ENCODE measurements at regions not wholly inside any gene's neighbourhood (a gene's known extent, or its start where the extent isn't known, plus 50 kb on each side); places are given as distances from the start of the nearest gene placed in this dataset.
A peak's percentile ranks its signal among the peaks of the same experiment; 100 is the strongest.

DNA sequence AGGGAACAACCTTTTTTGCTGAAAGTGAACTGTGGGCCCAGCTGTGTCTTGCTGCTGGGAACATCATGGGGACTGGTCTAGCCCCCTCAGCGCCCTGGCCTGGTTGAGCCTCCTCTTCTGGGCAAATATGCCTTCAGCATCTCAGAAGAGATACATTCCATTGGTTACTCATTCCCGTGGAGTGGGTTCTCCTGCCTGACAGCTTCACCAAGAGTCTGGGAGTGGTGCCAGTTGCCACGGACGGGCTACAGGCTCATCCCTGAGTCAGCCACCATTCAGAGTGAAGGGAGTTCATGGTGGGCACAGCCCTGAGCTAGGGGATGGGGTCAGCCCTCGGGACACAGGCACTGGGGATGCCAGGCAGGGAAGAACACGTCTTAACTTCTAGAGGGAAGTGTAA lies 81.9 kb downstream of the RAMP3 start (continued):
- TF ChIP-seq, protein P1, sequence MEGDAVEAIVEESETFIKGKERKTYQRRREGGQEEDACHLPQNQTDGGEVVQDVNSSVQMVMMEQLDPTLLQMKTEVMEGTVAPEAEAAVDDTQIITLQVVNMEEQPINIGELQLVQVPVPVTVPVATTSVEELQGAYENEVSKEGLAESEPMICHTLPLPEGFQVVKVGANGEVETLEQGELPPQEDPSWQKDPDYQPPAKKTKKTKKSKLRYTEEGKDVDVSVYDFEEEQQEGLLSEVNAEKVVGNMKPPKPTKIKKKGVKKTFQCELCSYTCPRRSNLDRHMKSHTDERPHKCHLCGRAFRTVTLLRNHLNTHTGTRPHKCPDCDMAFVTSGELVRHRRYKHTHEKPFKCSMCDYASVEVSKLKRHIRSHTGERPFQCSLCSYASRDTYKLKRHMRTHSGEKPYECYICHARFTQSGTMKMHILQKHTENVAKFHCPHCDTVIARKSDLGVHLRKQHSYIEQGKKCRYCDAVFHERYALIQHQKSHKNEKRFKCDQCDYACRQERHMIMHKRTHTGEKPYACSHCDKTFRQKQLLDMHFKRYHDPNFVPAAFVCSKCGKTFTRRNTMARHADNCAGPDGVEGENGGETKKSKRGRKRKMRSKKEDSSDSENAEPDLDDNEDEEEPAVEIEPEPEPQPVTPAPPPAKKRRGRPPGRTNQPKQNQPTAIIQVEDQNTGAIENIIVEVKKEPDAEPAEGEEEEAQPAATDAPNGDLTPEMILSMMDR (IDR thresholded peaks at IDR 0.05; ENCODE audit: low read depth, low read length, missing input control) = no peak
- TF ChIP-seq NR2F2 (IDR thresholded peaks at IDR 0.05) = no peak

DNA sequence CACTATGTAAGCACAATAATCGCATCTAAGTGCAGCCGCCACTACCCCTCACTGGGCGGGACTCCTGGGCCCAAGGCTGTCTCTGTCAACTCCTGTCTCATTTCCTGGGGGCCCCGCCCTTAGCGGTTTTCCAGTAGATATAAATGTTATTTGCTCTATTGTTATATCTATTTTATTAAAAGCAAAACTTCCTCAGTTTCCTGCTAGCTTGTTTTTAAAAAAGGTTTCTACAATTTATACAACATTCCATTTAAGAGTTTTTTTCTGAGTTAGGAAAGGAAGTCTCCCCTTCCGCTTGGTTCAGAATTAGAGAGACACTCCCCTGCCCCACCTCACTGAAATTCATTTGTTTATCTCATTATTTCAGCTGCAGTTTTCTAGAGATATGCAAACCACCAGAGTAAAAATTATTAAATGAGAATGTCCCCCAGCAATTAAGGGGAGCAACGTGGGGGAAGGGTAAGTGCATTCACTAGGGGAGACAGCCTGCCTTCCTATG lies 82.7 kb downstream of the RAMP3 start:
- Histone ChIP-seq H3K9me3 (ENCODE audit: control insufficient read depth in 4 of 4, low read length in 3 of 4) (no peaks in the 10 kb centered on the region), H3K4me3 (ENCODE audit: low read depth in 1 of 3, low read length in 3 of 3) (no peak overlapping the region), H3K27me3 (ENCODE audit: control insufficient read depth in 4 of 4, insufficient read depth in 4 of 4, low read length in 3 of 4) (peaks cover 0 to 5% (median 1%) of the 10 kb centered on the region in 4 donors), H3K9ac (ENCODE audit: low read depth in 1 of 2, low read length in 2 of 2) (no peak overlapping the region), H3K27ac (ENCODE audit: low read depth in 1 of 2, low read length in 2 of 2) (no peak overlapping the region), H3K4me1 (ENCODE audit: control insufficient read depth in 4 of 4, insufficient read depth in 4 of 4, low read length in 3 of 4) (no peaks in the 10 kb centered on the region), H3K36me3 (ENCODE audit: control insufficient read depth in 4 of 4, insufficient read depth in 3 of 4, low read depth in 1 of 4, low read length in 3 of 4) (no peaks in the 10 kb centered on the region)
- DNase-seq (ENCODE audit: low spot score) = no peak
- TF ChIP-seq, protein P2, sequence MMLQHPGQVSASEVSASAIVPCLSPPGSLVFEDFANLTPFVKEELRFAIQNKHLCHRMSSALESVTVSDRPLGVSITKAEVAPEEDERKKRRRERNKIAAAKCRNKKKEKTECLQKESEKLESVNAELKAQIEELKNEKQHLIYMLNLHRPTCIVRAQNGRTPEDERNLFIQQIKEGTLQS (IDR thresholded peaks at IDR 0.05) = no peak
- TF ChIP-seq RAD21 (IDR thresholded peaks at IDR 0.05) (peak in 1 of 2 donors; percentile 4), NR2F2 (IDR thresholded peaks at IDR 0.05) (peak; percentile 16)
- WGBS = 70% methylated on average over 7 of the region's 7 CpGs

DNA sequence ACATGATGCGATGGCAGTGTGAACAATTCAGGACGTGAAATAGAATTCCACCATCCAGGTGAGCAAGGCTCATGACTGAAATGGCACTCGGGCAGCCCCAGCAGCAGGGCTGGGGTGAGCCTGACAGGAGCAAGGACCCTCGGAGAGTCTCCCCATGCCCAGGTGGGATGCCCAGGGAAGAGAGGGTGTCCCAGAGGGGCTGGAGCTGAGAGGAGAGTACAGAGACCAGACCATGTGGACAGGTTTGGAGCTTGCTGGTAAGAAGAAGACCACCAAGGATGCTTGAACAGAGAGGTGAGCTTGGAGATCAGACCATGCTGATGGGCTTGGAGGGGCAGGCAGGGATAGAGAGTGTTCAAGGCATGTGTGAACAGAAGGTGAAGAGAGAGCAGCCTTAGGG lies 83.3 kb downstream of the RAMP3 start:
- peaks cover 0 to 7% (median 1%) of the 10 kb centered on the region in 4 donors for H3K27me3 ChIP-seq (ENCODE audit: control insufficient read depth in 4 of 4, insufficient read depth in 4 of 4, low read length in 3 of 4)
- TF ChIP-seq, protein P3, sequence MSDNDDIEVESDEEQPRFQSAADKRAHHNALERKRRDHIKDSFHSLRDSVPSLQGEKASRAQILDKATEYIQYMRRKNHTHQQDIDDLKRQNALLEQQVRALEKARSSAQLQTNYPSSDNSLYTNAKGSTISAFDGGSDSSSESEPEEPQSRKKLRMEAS (IDR thresholded peaks at IDR 0.05) = no peak
- no peak for TF ChIP-seq FOXA2 (IDR thresholded peaks at IDR 0.05)
- TF ChIP-seq EGR1 (IDR thresholded peaks at IDR 0.05; ENCODE audit: low read depth in 2 of 2) = no peak
- TF ChIP-seq TAF1 (conservative IDR thresholded peaks at IDR 0.05) = no peak
- TF ChIP-seq FOXA1 (IDR thresholded peaks at IDR 0.05) = no peak
- TF ChIP-seq, protein P1 (IDR thresholded peaks at IDR 0.05; ENCODE audit: low read depth, low read length, missing input control) = no peak
- TF ChIP-seq YY1 (IDR thresholded peaks at IDR 0.05) = no peak
- TF ChIP-seq HNF4G (IDR thresholded peaks at IDR 0.05) = no peak
- TF ChIP-seq JUND (IDR thresholded peaks at IDR 0.05) = no peak
- TF ChIP-seq, protein P2 (IDR thresholded peaks at IDR 0.05) = no peak
- no peak for TF ChIP-seq NR2F2 (IDR thresholded peaks at IDR 0.05)
- no peak for TF ChIP-seq GABPA (IDR thresholded peaks at IDR 0.05 in 1 of 2, conservative IDR thresholded peaks at IDR 0.05 in 1 of 2)
- no peak for TF ChIP-seq RAD21 (IDR thresholded peaks at IDR 0.05)
- no peaks in the 10 kb centered on the region for H3K36me3 ChIP-seq (ENCODE audit: control insufficient read depth in 4 of 4, insufficient read depth in 3 of 4, low read depth in 1 of 4, low read length in 3 of 4)
- no peaks in the 10 kb centered on the region for H3K9me3 ChIP-seq (ENCODE audit: control insufficient read depth in 4 of 4, low read length in 3 of 4)
- peaks cover 0 to 2% (median 0%) of the 10 kb centered on the region in 4 donors for H3K4me1 ChIP-seq (ENCODE audit: control insufficient read depth in 4 of 4, insufficient read depth in 4 of 4, low read length in 3 of 4)
- no peak for DNase-seq (ENCODE audit: low spot score)
- H3K4me3 ChIP-seq (ENCODE audit: low read depth in 1 of 3, low read length in 3 of 3) = no peak overlapping the region
- WGBS = 77% methylated on average over 4 of the region's 4 CpGs
- no peak overlapping the region for H3K27ac ChIP-seq (ENCODE audit: low read depth in 1 of 2, low read length in 2 of 2)
- H3K9ac ChIP-seq (ENCODE audit: low read depth in 1 of 2, low read length in 2 of 2) = no peak overlapping the region
